HEK293 (cell line): ENCODE measurements at regions not wholly inside any gene's neighbourhood (a gene's known extent, or its start where the extent isn't known, plus 50 kb on each side); places are given as distances from the start of the nearest gene placed in this dataset.

Source experiments
- CTCF ChIA-PET: fragments of 350-600 bp; formaldehyde crosslinking; extraction: SDS; loops from one replicate; lab custom pipeline; 2021; ENCODE audit warnings: antibody characterized with exemption; lab: Yijun Ruan, JAX
- POLR2A ChIA-PET: fragments of 300-600 bp; formaldehyde crosslinking; extraction: SDS; loops from one replicate; lab custom pipeline; 2020; ENCODE audit warnings: antibody characterized with exemption, inconsistent platforms; lab: Yijun Ruan, JAX
- H3K27ac ChIP-seq: fragments of 200-500 bp; sonication (Bioruptor generic); 2 replicates; pipeline ENCODE4 v1.5.1; 2014; ENCODE audit warnings: low read depth, low read length, control low read depth, inconsistent platforms; ENCODE audit errors: extremely low read depth
- H3K36me3 ChIP-seq, 2 experiments: fragments of 200-500 bp in 1 of 2; sonication (Bioruptor generic) in 1 of 2; 1 replicate in 1 of 2; 2 replicates in 1 of 2; pipeline ENCODE4 v1.5.1; 2014 to 2017; ENCODE audit warnings: inconsistent platforms in 2 of 2, low read length in 2 of 2; ENCODE audit not compliant: control insufficient read depth in 2 of 2, insufficient read depth in 1 of 2
- H3K4me1 ChIP-seq: fragments of 200-500 bp; sonication (Bioruptor generic); 2 replicates; pipeline ENCODE4 v1.5.1; 2014; ENCODE audit warnings: mild to moderate bottlenecking, low read length, inconsistent platforms; ENCODE audit not compliant: control insufficient read depth, insufficient read depth
- H3K4me3 ChIP-seq: 2 replicates; pipeline ENCODE4 v1.5.1; 2011; ENCODE audit warnings: low read depth, mild to moderate bottlenecking, control low read depth, low read length, moderate library complexity
- H3K9me3 ChIP-seq: fragments of 200-500 bp; sonication (Bioruptor generic); 2 replicates; pipeline ENCODE4 v1.5.1; 2014; ENCODE audit warnings: low read depth, low read length, inconsistent platforms; ENCODE audit not compliant: control insufficient read depth, insufficient read depth
- EGR2 ChIP-seq: fragments of 450-650 bp; formaldehyde crosslinking; IDR thresholded peaks from 2 replicates; pipeline ENCODE4 v1.5.1; 2016; ENCODE audit warnings: low read depth, missing biosample characterization, missing genetic modification characterization
- HOXD13 ChIP-seq: sonication (generic); formaldehyde crosslinking; IDR thresholded peaks from 2 replicates; pipeline ENCODE4 v1.8.0; 2022; ENCODE audit warnings: missing genetic modification reagents, borderline replicate concordance
- KLF8 ChIP-seq: fragments of 450-650 bp; formaldehyde crosslinking; IDR thresholded peaks from 2 replicates; pipeline ENCODE4 v1.5.1; 2016; ENCODE audit warnings: missing biosample characterization, missing genetic modification characterization
- SCRT2 ChIP-seq: fragments of 450-650 bp; formaldehyde crosslinking; IDR thresholded peaks from 2 replicates; pipeline ENCODE4 v1.5.1; 2016; ENCODE audit warnings: missing biosample characterization, missing genetic modification characterization
- SP2 ChIP-seq: fragments of 450-650 bp; formaldehyde crosslinking; IDR thresholded peaks from 2 replicates; pipeline ENCODE4 v1.5.1; 2016; ENCODE audit warnings: missing biosample characterization, missing genetic modification characterization
- WT1 ChIP-seq: fragments of 450-650 bp; formaldehyde crosslinking; IDR thresholded peaks from 2 replicates; pipeline ENCODE4 v1.5.1; 2016; ENCODE audit warnings: missing biosample characterization, missing genetic modification characterization
- YY1 ChIP-seq: fragments of 450-650 bp; formaldehyde crosslinking; IDR thresholded peaks from 2 replicates; pipeline ENCODE4 v1.5.1; 2018; ENCODE audit warnings: missing biosample characterization, missing genetic modification characterization
- ZNF10 ChIP-seq: fragments of 450-650 bp; formaldehyde crosslinking; IDR thresholded peaks from 2 replicates; pipeline ENCODE4 v1.5.1; 2017; ENCODE audit warnings: missing biosample characterization, missing genetic modification characterization
- ZNF114 ChIP-seq: fragments of 450-650 bp; formaldehyde crosslinking; IDR thresholded peaks from 2 replicates; pipeline ENCODE4 v1.5.0; 2017; ENCODE audit warnings: missing biosample characterization, missing genetic modification characterization
- ZNF2 ChIP-seq: fragments of 450-650 bp; formaldehyde crosslinking; IDR thresholded peaks from 2 replicates; pipeline ENCODE4 v1.5.1; 2016; ENCODE audit warnings: missing biosample characterization, missing genetic modification characterization
- ZNF211 ChIP-seq: fragments of 450-650 bp; formaldehyde crosslinking; IDR thresholded peaks from 2 replicates; pipeline ENCODE4 v1.5.1; 2016; ENCODE audit warnings: low read depth, missing biosample characterization, missing genetic modification characterization
- ZNF426 ChIP-seq: fragments of 450-650 bp; formaldehyde crosslinking; IDR thresholded peaks from 2 replicates; pipeline ENCODE4 v1.5.1; 2017; ENCODE audit warnings: missing biosample characterization, missing genetic modification characterization, mild to moderate bottlenecking, inconsistent platforms, moderate library complexity
- ZNF530 ChIP-seq: fragments of 450-650 bp; formaldehyde crosslinking; IDR thresholded peaks from 2 replicates; pipeline ENCODE4 v1.5.1; 2016; ENCODE audit warnings: low read depth, missing biosample characterization, missing genetic modification characterization
- ZNF596 ChIP-seq: fragments of 450-650 bp; IDR thresholded peaks from 2 replicates; pipeline ENCODE4 v1.5.0; 2018; ENCODE audit warnings: missing biosample characterization, mild to moderate bottlenecking, missing genetic modification characterization, moderate library complexity
- ZNF600 ChIP-seq: fragments of 450-650 bp; formaldehyde crosslinking; IDR thresholded peaks from 2 replicates; pipeline ENCODE4 v1.5.1; 2016; ENCODE audit warnings: missing biosample characterization, missing genetic modification characterization
- ZNF677 ChIP-seq: fragments of 450-650 bp; IDR thresholded peaks from 2 replicates; pipeline ENCODE4 v1.5.0; 2018; ENCODE audit warnings: missing biosample characterization, mild to moderate bottlenecking, missing genetic modification characterization, moderate library complexity
- ZSCAN23 ChIP-seq: fragments of 450-650 bp; formaldehyde crosslinking; IDR thresholded peaks from 2 replicates; pipeline ENCODE4 v1.5.1; 2016; ENCODE audit warnings: missing biosample characterization, missing genetic modification characterization
- ZSCAN30 ChIP-seq: fragments of 450-650 bp; IDR thresholded peaks from 2 replicates; pipeline ENCODE4 v1.5.1; 2018; ENCODE audit warnings: missing biosample characterization, mild to moderate bottlenecking, missing genetic modification characterization, moderate library complexity
- ZXDB ChIP-seq: fragments of 450-650 bp; formaldehyde crosslinking; IDR thresholded peaks from 2 replicates; pipeline ENCODE4 v1.5.1; 2016; ENCODE audit warnings: missing biosample characterization, missing genetic modification characterization
- TF ChIP-seq, protein P1 (sequence below): fragments of 450-650 bp; IDR thresholded peaks from 2 replicates; pipeline ENCODE4 v1.5.1; 2018; ENCODE audit warnings: missing biosample characterization, missing genetic modification characterization
- TF ChIP-seq, protein P2 (sequence below): fragments of 450-650 bp; formaldehyde crosslinking; optimal IDR thresholded peaks from 2 replicates; pipeline ENCODE3; 2016; ENCODE audit warnings: missing biosample characterization, mild to moderate bottlenecking, missing genetic modification characterization
- TF ChIP-seq, protein P3 (sequence below): fragments of 450-650 bp; formaldehyde crosslinking; IDR thresholded peaks from 2 replicates; pipeline ENCODE4 v1.5.1; 2016; ENCODE audit warnings: missing biosample characterization, missing genetic modification characterization
- TF ChIP-seq, protein P4 (sequence below): fragments of 450-650 bp; formaldehyde crosslinking; IDR thresholded peaks from 2 replicates; pipeline ENCODE4 v1.5.1; 2016; ENCODE audit warnings: missing biosample characterization, missing genetic modification characterization
- TF ChIP-seq, protein P5 (sequence below): fragments of 450-650 bp; formaldehyde crosslinking; IDR thresholded peaks from 2 replicates; pipeline ENCODE4 v1.5.1; 2016; ENCODE audit warnings: missing biosample characterization, missing genetic modification characterization

DNA sequence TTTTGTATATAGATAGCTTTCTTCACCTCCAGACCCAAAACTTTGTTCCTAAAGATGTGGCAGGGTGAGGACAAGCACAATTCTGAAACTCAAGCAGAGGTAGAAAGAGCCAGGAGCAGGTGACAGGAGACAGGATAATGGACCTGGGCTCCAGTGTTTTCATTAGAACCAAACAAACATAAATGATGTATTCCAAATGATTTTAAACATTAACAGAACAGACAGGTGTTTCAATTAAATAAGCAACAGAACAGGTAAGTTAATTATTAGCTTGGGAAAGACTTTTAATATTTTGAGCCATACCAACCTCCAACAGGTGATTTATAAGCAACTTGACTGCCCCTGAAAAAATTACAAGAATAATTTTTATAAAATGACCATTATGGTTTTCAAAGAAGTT is 459.4 kb upstream of the LCORL start:
- CTCF ChIA-PET, result no interaction called here
- no peak overlapping the region for H3K27ac ChIP-seq
- no peak overlapping the region for H3K4me3 ChIP-seq
- TF ChIP-seq ZNF530 (tag by site-specific recombination) (no peak), WT1 (tag by site-specific recombination) (no peak), ZNF2 (tag by site-specific recombination) (no peak), ZNF677 (tag by site-specific recombination) (no peak), ZNF426 (tag by site-specific recombination) (no peak), ZNF211 (tag by site-specific recombination) (no peak), YY1 (no peak), HOXD13 (CRISPR knock-in tag) (no peak), ZXDB (no peak), ZNF10 (tag by site-specific recombination) (no peak), SP2 (tag by site-specific recombination) (no peak), EGR2 (tag by site-specific recombination) (no peak), ZNF114 (tag by site-specific recombination) (no peak), ZSCAN30 (tag by site-specific recombination) (no peak), SCRT2 (tag by site-specific recombination) (no peak)
- TF ChIP-seq, protein P1, sequence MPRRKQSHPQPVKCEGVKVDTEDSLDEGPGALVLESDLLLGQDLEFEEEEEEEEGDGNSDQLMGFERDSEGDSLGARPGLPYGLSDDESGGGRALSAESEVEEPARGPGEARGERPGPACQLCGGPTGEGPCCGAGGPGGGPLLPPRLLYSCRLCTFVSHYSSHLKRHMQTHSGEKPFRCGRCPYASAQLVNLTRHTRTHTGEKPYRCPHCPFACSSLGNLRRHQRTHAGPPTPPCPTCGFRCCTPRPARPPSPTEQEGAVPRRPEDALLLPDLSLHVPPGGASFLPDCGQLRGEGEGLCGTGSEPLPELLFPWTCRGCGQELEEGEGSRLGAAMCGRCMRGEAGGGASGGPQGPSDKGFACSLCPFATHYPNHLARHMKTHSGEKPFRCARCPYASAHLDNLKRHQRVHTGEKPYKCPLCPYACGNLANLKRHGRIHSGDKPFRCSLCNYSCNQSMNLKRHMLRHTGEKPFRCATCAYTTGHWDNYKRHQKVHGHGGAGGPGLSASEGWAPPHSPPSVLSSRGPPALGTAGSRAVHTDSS (tag by site-specific recombination), result no peak
- TF ChIP-seq, protein P2, sequence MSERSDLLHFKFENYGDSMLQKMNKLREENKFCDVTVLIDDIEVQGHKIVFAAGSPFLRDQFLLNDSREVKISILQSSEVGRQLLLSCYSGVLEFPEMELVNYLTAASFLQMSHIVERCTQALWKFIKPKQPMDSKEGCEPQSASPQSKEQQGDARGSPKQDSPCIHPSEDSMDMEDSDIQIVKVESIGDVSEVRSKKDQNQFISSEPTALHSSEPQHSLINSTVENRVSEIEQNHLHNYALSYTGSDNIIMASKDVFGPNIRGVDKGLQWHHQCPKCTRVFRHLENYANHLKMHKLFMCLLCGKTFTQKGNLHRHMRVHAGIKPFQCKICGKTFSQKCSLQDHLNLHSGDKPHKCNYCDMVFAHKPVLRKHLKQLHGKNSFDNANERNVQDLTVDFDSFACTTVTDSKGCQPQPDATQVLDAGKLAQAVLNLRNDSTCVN (tag by site-specific recombination), result no peak
- TF ChIP-seq, protein P3, sequence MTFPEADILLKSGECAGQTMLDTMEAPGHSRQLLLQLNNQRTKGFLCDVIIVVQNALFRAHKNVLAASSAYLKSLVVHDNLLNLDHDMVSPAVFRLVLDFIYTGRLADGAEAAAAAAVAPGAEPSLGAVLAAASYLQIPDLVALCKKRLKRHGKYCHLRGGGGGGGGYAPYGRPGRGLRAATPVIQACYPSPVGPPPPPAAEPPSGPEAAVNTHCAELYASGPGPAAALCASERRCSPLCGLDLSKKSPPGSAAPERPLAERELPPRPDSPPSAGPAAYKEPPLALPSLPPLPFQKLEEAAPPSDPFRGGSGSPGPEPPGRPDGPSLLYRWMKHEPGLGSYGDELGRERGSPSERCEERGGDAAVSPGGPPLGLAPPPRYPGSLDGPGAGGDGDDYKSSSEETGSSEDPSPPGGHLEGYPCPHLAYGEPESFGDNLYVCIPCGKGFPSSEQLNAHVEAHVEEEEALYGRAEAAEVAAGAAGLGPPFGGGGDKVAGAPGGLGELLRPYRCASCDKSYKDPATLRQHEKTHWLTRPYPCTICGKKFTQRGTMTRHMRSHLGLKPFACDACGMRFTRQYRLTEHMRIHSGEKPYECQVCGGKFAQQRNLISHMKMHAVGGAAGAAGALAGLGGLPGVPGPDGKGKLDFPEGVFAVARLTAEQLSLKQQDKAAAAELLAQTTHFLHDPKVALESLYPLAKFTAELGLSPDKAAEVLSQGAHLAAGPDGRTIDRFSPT (tag by site-specific recombination), result no peak
- TF ChIP-seq, protein P4, sequence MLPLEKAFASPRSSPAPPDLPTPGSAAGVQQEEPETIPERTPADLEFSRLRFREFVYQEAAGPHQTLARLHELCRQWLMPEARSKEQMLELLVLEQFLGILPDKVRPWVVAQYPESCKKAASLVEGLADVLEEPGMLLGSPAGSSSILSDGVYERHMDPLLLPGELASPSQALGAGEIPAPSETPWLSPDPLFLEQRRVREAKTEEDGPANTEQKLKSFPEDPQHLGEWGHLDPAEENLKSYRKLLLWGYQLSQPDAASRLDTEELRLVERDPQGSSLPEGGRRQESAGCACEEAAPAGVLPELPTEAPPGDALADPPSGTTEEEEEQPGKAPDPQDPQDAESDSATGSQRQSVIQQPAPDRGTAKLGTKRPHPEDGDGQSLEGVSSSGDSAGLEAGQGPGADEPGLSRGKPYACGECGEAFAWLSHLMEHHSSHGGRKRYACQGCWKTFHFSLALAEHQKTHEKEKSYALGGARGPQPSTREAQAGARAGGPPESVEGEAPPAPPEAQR (tag by site-specific recombination), result no peak
- TF ChIP-seq, protein P5, sequence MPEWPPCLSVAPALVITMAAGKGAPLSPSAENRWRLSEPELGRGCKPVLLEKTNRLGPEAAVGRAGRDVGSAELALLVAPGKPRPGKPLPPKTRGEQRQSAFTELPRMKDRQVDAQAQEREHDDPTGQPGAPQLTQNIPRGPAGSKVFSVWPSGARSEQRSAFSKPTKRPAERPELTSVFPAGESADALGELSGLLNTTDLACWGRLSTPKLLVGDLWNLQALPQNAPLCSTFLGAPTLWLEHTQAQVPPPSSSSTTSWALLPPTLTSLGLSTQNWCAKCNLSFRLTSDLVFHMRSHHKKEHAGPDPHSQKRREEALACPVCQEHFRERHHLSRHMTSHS (tag by site-specific recombination), result no peak
- TF ChIP-seq, all 188 proteins: peak for 0
- Histone ChIP-seq H3K4me1 (no peaks in the 10 kb centered on the region), H3K36me3 (no peaks in the 10 kb centered on the region), H3K9me3 (no peaks in the 10 kb centered on the region)
- POLR2A ChIA-PET, result no interaction called here

DNA sequence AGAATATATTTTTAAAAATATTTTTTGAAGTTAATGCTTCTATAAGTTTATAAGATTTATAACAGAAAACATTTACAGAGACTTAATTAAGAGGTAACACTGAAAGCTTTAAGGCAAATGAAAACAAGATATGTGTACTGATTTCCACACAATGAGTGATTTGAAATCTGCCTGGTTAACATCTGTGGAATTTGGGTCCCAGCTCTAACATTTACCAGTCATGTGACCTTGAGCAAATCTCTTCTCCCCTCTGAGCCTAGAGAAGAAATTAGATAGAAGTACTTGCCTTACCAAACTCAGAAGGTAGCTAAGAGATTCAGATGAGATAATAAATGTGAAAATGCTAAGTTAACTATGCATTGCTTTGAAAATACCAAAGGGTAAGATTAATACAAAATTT is 458.8 kb upstream of the LCORL start:
- no peak overlapping the region for H3K4me3 ChIP-seq
- no peaks in the 10 kb centered on the region for H3K4me1 ChIP-seq
- ChIA-PET POLR2A (no interaction called here), CTCF (no interaction called here)
- no peaks in the 10 kb centered on the region for H3K36me3 ChIP-seq
- TF ChIP-seq ZNF600 (tag by site-specific recombination) (no peak), ZSCAN23 (tag by site-specific recombination) (no peak), ZNF596 (no peak), KLF8 (tag by site-specific recombination) (no peak)
- TF ChIP-seq, all 188 proteins: peak for 0
- no peak overlapping the region for H3K27ac ChIP-seq
- H3K9me3 ChIP-seq, result no peaks in the 10 kb centered on the region
